H1 (cell line): ENCODE measurements at regions not wholly inside any gene's neighbourhood (a gene's known extent, or its start where the extent isn't known, plus 50 kb on each side); places are given as distances from the start of the nearest gene placed in this dataset.

ENCODE experiments used
- CTCF ChIA-PET: fragments of 300-600 bp; sonication (Branson Sonifier 250); formaldehyde crosslinking; loops from one replicate; lab custom pipeline; 2021; ENCODE audit not compliant: partially characterized antibody; lab: Charles Lee
- POLR2A ChIA-PET: fragments of 300-600 bp; sonication (Branson Sonifier 250); formaldehyde crosslinking; loops from one replicate; lab custom pipeline; 2021; ENCODE audit warnings: inconsistent platforms; ENCODE audit not compliant: partially characterized antibody; lab: Charles Lee
- DNase-seq, 2 experiments: peaks; one replicate each; pipeline versions ENCODE4 v3.0.0 to v3.0.0-alpha.2; 2010 to 2022; ENCODE audit warnings: low spot score in 2 of 2, low read depth in 1 of 2, mixed read lengths in 1 of 2
- FAIRE-seq: peaks from 2 replicates; lab custom pipeline; 2011; peaks lifted over from hg19 to GRCh38; lab: Jason Lieb, UNC
- H2AFZ ChIP-seq: 2 replicates; pipeline ENCODE4 v1.8.1; 2012; ENCODE audit warnings: low read length, inconsistent platforms
- H2AK5ac ChIP-seq: 2 replicates; pipeline ENCODE4 v1.6.1; 2013; ENCODE audit warnings: low read depth, low read length
- H2BK120ac ChIP-seq: replicated peaks from 2 replicates; pipeline ENCODE3; 2013; ENCODE audit warnings: low read depth, low read length, inconsistent platforms
- H2BK12ac ChIP-seq: 2 replicates; pipeline ENCODE4 v1.6.1; 2013; ENCODE audit warnings: low read depth, low read length
- H2BK15ac ChIP-seq: 2 replicates; pipeline ENCODE4 v1.6.1; 2013; ENCODE audit warnings: low read length
- H2BK20ac ChIP-seq: 2 replicates; pipeline ENCODE4 v1.6.1; 2013; ENCODE audit warnings: low read length
- H2BK5ac ChIP-seq: 2 replicates; pipeline ENCODE4 v1.6.1; 2013; ENCODE audit warnings: low read depth, low read length
- H3K14ac ChIP-seq: 2 replicates; pipeline ENCODE4 v1.6.1; 2013; ENCODE audit warnings: inconsistent platforms; ENCODE audit not compliant: insufficient read length
- H3K18ac ChIP-seq: 2 replicates; pipeline ENCODE4 v1.6.1; 2013; ENCODE audit warnings: low read length; ENCODE audit errors: extremely low read depth
- H3K23ac ChIP-seq: 2 replicates; pipeline ENCODE4 v1.6.1; 2013; ENCODE audit warnings: inconsistent platforms; ENCODE audit not compliant: insufficient read length
- H3K23me2 ChIP-seq: 2 replicates; pipeline ENCODE4 v1.6.1; 2013; ENCODE audit warnings: low read depth, low read length
- H3K27ac ChIP-seq: 2 replicates; pipeline ENCODE4 v1.6.1; 2011; ENCODE audit warnings: low read depth, low read length, inconsistent platforms
- H3K27me3 ChIP-seq, 4 experiments: replicated peaks in 1 of 4; 1 replicate in 1 of 4; 2 replicates in 3 of 4; pipeline versions ENCODE4 v1.6.1 to v1.8.1; 2011 to 2013; ENCODE audit warnings: low read length in 3 of 4, mild to moderate bottlenecking in 3 of 4, inconsistent platforms in 2 of 4, mixed read lengths in 2 of 4, moderate library complexity in 1 of 4; ENCODE audit not compliant: control insufficient read depth in 3 of 4, insufficient read depth in 3 of 4; ENCODE audit errors: extremely low read depth in 1 of 4
- H3K36me3 ChIP-seq, 4 experiments: 2 replicates each; pipeline versions ENCODE4 v1.6.1 to v1.8.1; 2011 to 2013; ENCODE audit warnings: mild to moderate bottlenecking in 4 of 4, low read length in 3 of 4, moderate library complexity in 2 of 4, control low read depth in 1 of 4, inconsistent platforms in 1 of 4; ENCODE audit not compliant: insufficient read depth in 4 of 4, control insufficient read depth in 2 of 4
- H3K4ac ChIP-seq: replicated peaks from 2 replicates; pipeline ENCODE3; 2013; ENCODE audit warnings: low read length, low read depth, mixed read lengths, inconsistent platforms; ENCODE audit not compliant: insufficient read length
- H3K4me1 ChIP-seq, 4 experiments: replicated peaks in 1 of 4; 1 replicate in 1 of 4; 2 replicates in 3 of 4; pipeline versions ENCODE4 v1.6.1 to v1.8.1; 2011 to 2013; ENCODE audit warnings: low read length in 3 of 4, inconsistent platforms in 2 of 4, mixed read lengths in 1 of 4; ENCODE audit not compliant: insufficient read depth in 4 of 4, control insufficient read depth in 3 of 4
- H3K4me2 ChIP-seq, 2 experiments: 2 replicates each; pipeline versions ENCODE4 v1.6.1 to v1.8.1; 2011 to 2013; ENCODE audit warnings: low read depth in 2 of 2, low read length in 2 of 2, control low read depth in 1 of 2, inconsistent platforms in 1 of 2, mild to moderate bottlenecking in 1 of 2; ENCODE audit not compliant: insufficient read depth in 1 of 2
- H3K4me3 ChIP-seq, 4 experiments: fragments of 200-600, 300-600 bp in 1 of 4; sonication (generic), shearing (Covaris generic), sonication (Bioruptor Twin) in 1 of 4; 2 replicates each; pipeline versions ENCODE4 v1.5.1 to v1.8.1; 2011 to 2016; ENCODE audit warnings: low read length in 4 of 4, low read depth in 3 of 4, control low read depth in 2 of 4, inconsistent platforms in 2 of 4, mild to moderate bottlenecking in 2 of 4, mixed read lengths in 1 of 4, moderate library complexity in 1 of 4; ENCODE audit not compliant: insufficient read depth in 2 of 4; ENCODE audit errors: extremely low read depth in 1 of 4
- H3K56ac ChIP-seq: replicated peaks from 2 replicates; pipeline ENCODE3; 2013; ENCODE audit warnings: low read depth, mild to moderate bottlenecking, mixed read lengths, low read length, inconsistent platforms; ENCODE audit not compliant: insufficient read length
- H3K79me1 ChIP-seq: 2 replicates; pipeline ENCODE4 v1.6.1; 2013; ENCODE audit warnings: low read depth, low read length, control low read depth
- H3K79me2 ChIP-seq, 2 experiments: 2 replicates each; pipeline versions ENCODE4 v1.6.1 to v1.8.1; 2012 to 2013; ENCODE audit warnings: low read length in 2 of 2, mild to moderate bottlenecking in 2 of 2, inconsistent platforms in 1 of 2; ENCODE audit not compliant: insufficient read depth in 2 of 2, control insufficient read depth in 1 of 2
- H3K9ac ChIP-seq, 4 experiments: replicated peaks in 1 of 4; 1 replicate in 1 of 4; 2 replicates in 3 of 4; pipeline versions ENCODE4 v1.6.1 to v1.8.1; 2011 to 2013; ENCODE audit warnings: low read depth in 3 of 4, low read length in 3 of 4, control low read depth in 2 of 4, mild to moderate bottlenecking in 2 of 4, moderate library complexity in 2 of 4, inconsistent platforms in 1 of 4; ENCODE audit errors: extremely low read depth in 1 of 4
- H3K9me3 ChIP-seq, 2 experiments: 2 replicates each; pipeline versions ENCODE4 v1.6.1 to v1.8.1; 2012 to 2013; ENCODE audit warnings: mild to moderate bottlenecking in 2 of 2, moderate library complexity in 2 of 2, control low read depth in 1 of 2, inconsistent platforms in 1 of 2, low read depth in 1 of 2, low read length in 1 of 2, mixed read lengths in 1 of 2; ENCODE audit not compliant: insufficient read depth in 2 of 2
- H4K20me1 ChIP-seq, 2 experiments: replicated peaks in 1 of 2; 2 replicates each; pipeline versions ENCODE3 to v1.8.1; 2011 to 2013; ENCODE audit warnings: inconsistent platforms in 2 of 2, low read length in 2 of 2, mild to moderate bottlenecking in 1 of 2; ENCODE audit not compliant: insufficient read depth in 2 of 2, control insufficient read depth in 1 of 2
- H4K5ac ChIP-seq: 2 replicates; pipeline ENCODE4 v1.6.1; 2013; ENCODE audit warnings: low read length, low read depth, mixed read lengths, inconsistent platforms; ENCODE audit not compliant: insufficient read length
- H4K8ac ChIP-seq: 2 replicates; pipeline ENCODE4 v1.8.0; 2013; ENCODE audit warnings: mild to moderate bottlenecking, moderate library complexity, low read length, inconsistent platforms; ENCODE audit not compliant: insufficient read depth; ENCODE audit errors: extremely low read depth
- H4K91ac ChIP-seq: replicated peaks from 2 replicates; pipeline ENCODE3; 2013; ENCODE audit warnings: low read length, mixed read lengths, inconsistent platforms; ENCODE audit not compliant: insufficient read length
- BACH1 ChIP-seq: IDR thresholded peaks from 2 replicates; pipeline ENCODE4 v1.6.1; 2012; ENCODE audit warnings: low read length, improper control_type of control experiment
- CEBPB ChIP-seq: IDR thresholded peaks from 2 replicates; pipeline ENCODE4 v1.6.1; 2012; ENCODE audit warnings: low read depth, low read length
- EGR1 ChIP-seq: IDR thresholded peaks from 2 replicates; pipeline ENCODE4 v1.6.1; 2011; ENCODE audit warnings: low read depth, low read length, borderline replicate concordance
- MAFK ChIP-seq: IDR thresholded peaks from 2 replicates; pipeline ENCODE4 v1.6.1; 2012; ENCODE audit warnings: low read depth, mild to moderate bottlenecking, improper control_type of control experiment, low read length
- RBBP5 ChIP-seq: IDR thresholded peaks from 2 replicates; pipeline ENCODE4 v1.7.1; 2012; ENCODE audit warnings: low read depth, mild to moderate bottlenecking, inconsistent platforms, low read length, moderate library complexity, borderline replicate concordance
- RFX5 ChIP-seq: IDR thresholded peaks from 2 replicates; pipeline ENCODE4 v1.6.1; 2011; ENCODE audit warnings: low read depth, low read length, improper control_type of control experiment, borderline replicate concordance
- ZNF274 ChIP-seq: IDR thresholded peaks from 2 replicates; pipeline ENCODE4 v1.7.0; 2012; ENCODE audit warnings: low read length, borderline replicate concordance; ENCODE audit errors: extremely low read depth
- WGBS, 2 experiments: shearing (Covaris generic) in 1 of 2; methylation state at CpG; one replicate each; pipeline versions ENCODE4 v1.1.6 to v1.1.7; 2013 to 2015; ENCODE audit warnings: low lambda C conversion rate in 2 of 2, mixed read lengths in 2 of 2, inconsistent platforms in 1 of 2, low coverage in 1 of 2, missing lambda C conversion rate in 1 of 2; ENCODE audit not compliant: insufficient replicate concordance in 2 of 2, insufficient coverage in 1 of 2, insufficient read length in 1 of 2; ENCODE audit errors: extremely low coverage in 1 of 2, missing lambda C conversion rate in 1 of 2; 5-methylcytosine and 5-hydroxymethylcytosine counted together

GRCh38 chr20:48155268-48155667 lies 370.0 kb upstream of the SULF2 start:
- 87% methylated on average over 9 of the region's 9 CpGs; no CpG with 5 or more reads in 1 of the 2 experiments for WGBS, 2 experiments
- Histone ChIP-seq H2BK20ac (no peak overlapping the region), H3K14ac (no peak overlapping the region), H3K23me2 (no peaks in the 10 kb centered on the region; the same call in 1 of the 2 replicates), H3K56ac (no peak overlapping the region), H4K91ac (no peak overlapping the region), H3K79me2 (no peaks in the 10 kb centered on the region), H3K4me3 (no peak overlapping the region), H3K23ac (no peak overlapping the region), H3K4me2 (no peak overlapping the region), H3K18ac (no peak overlapping the region), H3K27ac (no peak overlapping the region), H3K9me3 (peaks cover 12 to 16% of the 10 kb centered on the region in 2 experiments), H3K4me1 (peaks cover 0 to 3% (median 0%) of the 10 kb centered on the region in 4 experiments; a peak in 1 of 7 replicates), H2AK5ac (no peak overlapping the region), H3K27me3 (no peaks in the 10 kb centered on the region), H2BK12ac (no peak overlapping the region), H2BK120ac (no peak overlapping the region), H4K5ac (no peak overlapping the region), H3K36me3 (no peaks in the 10 kb centered on the region), H2AFZ (no peak overlapping the region), H3K79me1 (no peaks in the 10 kb centered on the region), H3K4ac (no peak overlapping the region), H2BK5ac (no peak overlapping the region), H2BK15ac (no peak overlapping the region), H3K9ac (no peak overlapping the region), H4K8ac (no peak overlapping the region; the same call in 1 of the 2 replicates), H4K20me1 (no peaks in the 10 kb centered on the region)
- ChIA-PET CTCF (interaction anchor here (1.0 kb wide), 1 partner anchor 10 kb away, joined by 4 read pairs; no protein-coding TSS in a partner anchor), POLR2A (no interaction called here)
- no peak for FAIRE-seq
- TF ChIP-seq EGR1 (no peak), RBBP5 (no peak), RFX5 (no peak), BACH1 (no peak), ZNF274 (no peak), MAFK (no peak), CEBPB (no peak)
- no peak for DNase-seq
